ENCODE measurements at regions not wholly inside any gene's neighbourhood (a gene's known extent, or its start where the extent isn't known, plus 50 kb on each side); places are given as distances from the start of the nearest gene placed in this dataset.
"Not testable (repeated sequence)": the region's sequence is repeated elsewhere in the genome, so short reads cannot be mapped to it uniquely, and the experiment has no call there.

DNA sequence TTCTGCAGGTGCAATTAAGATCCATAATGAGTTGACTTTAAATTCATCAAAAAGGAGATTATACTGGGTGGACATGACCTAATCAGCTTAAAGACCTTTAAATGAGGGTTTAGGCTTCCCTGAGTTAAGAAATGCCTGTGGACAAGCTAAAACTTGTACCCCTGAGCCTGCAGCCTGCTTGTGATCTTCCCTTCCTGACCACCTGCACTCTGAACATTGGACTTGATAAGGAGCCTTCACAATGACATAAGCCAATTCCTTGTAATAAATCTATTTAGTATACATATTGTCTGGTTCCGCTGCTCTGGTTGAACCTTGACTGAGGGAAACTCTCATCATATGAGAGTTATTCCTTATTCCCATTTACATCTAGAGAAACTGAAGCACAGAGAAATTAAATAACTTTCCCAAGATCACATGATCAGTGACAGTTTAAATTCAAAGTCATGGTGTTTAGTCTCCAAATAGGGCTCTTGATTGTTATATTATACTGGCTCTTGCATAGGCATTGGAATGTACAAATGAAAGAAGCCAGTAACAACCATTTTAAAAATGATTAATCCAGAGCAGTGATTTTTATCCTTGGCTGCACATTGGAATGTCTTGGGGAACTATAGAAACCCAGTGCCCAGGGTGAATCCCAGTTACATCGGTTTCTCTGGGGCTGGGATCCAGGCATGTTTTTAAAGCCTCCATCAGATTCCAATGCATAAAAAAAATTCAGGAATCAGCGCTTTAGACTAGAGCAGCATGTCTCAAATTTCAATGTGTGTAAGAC lies 136.1 kb downstream of the MSL3 start:
- H3K27ac Mint-ChIP-seq: peak overlapping the region in 2 of 3 experiments; percentile 18 to 55
- H3K9me3 Mint-ChIP-seq: peaks cover 3% of the 10 kb centered on the region
- no peaks in the 10 kb centered on the region for H3K27me3 Mint-ChIP-seq (ENCODE audit: low read depth)
- H3K4me1 Mint-ChIP-seq: peaks cover 18% of the 10 kb centered on the region
- H3K4me3 Mint-ChIP-seq: no peak overlapping the region
- H3K36me3 Mint-ChIP-seq (ENCODE audit: low read depth): no peaks in the 10 kb centered on the region
- TF ChIP-seq, protein P1, sequence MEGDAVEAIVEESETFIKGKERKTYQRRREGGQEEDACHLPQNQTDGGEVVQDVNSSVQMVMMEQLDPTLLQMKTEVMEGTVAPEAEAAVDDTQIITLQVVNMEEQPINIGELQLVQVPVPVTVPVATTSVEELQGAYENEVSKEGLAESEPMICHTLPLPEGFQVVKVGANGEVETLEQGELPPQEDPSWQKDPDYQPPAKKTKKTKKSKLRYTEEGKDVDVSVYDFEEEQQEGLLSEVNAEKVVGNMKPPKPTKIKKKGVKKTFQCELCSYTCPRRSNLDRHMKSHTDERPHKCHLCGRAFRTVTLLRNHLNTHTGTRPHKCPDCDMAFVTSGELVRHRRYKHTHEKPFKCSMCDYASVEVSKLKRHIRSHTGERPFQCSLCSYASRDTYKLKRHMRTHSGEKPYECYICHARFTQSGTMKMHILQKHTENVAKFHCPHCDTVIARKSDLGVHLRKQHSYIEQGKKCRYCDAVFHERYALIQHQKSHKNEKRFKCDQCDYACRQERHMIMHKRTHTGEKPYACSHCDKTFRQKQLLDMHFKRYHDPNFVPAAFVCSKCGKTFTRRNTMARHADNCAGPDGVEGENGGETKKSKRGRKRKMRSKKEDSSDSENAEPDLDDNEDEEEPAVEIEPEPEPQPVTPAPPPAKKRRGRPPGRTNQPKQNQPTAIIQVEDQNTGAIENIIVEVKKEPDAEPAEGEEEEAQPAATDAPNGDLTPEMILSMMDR (IDR thresholded peaks at IDR 0.05; ENCODE audit: unreplicated experiment in 3 of 3): no peak

DNA sequence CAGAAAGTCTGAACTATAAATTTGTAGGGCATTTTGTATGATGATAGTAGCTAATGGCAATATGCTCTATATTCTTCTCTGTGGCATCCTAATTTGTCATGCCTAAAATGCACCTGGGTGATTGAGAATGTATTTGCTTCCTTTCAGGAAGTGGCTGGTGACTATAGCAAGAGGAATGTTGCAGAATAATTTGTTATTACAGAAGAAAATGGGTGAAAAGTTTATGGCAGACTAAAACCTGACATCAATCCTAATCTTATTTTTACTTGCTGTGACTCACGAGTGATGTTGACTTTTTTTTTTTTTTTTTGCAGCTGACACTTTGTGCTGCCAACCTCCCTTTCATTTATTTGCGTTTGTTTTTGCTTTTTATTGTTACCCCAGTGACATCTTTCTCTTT lies 141.1 kb downstream of the MSL3 start:
- H3K4me3 Mint-ChIP-seq: no peak overlapping the region
- H3K27me3 Mint-ChIP-seq (ENCODE audit: low read depth): peaks cover 4% of the 10 kb centered on the region
- TF ChIP-seq, protein P1 (IDR thresholded peaks at IDR 0.05; ENCODE audit: unreplicated experiment in 3 of 3): no peak
- peaks cover 9% of the 10 kb centered on the region for H3K9me3 Mint-ChIP-seq
- no peak overlapping the region for H3K27ac Mint-ChIP-seq
- peaks cover 5% of the 10 kb centered on the region for H3K4me1 Mint-ChIP-seq
- H3K36me3 Mint-ChIP-seq (ENCODE audit: low read depth): no peaks in the 10 kb centered on the region

DNA sequence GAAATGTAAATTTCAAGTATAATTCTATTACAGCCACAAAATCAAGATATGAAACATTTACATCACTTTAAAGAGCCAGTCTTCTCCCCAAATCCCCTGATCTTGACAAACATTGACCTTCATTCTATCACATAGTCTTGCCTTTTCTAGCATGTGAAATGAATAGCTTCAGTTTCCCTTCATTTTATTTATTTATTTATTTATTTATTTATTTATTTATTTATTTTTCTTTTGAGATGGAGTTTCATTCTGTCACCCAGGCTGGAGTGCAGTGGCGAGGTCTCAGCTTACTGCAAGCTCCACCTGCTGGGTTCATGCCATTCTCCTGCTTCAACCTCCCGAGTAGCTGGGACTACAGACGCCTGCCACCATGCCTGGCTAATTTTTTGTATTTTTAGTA lies 147.9 kb downstream of the MSL3 start:
- not testable (repeated sequence) for H3K27me3 Mint-ChIP-seq (ENCODE audit: low read depth); H3K4me1 Mint-ChIP-seq; H3K27ac Mint-ChIP-seq; H3K36me3 Mint-ChIP-seq (ENCODE audit: low read depth); H3K4me3 Mint-ChIP-seq
- peaks cover 22% of the 10 kb centered on the region for H3K9me3 Mint-ChIP-seq

DNA sequence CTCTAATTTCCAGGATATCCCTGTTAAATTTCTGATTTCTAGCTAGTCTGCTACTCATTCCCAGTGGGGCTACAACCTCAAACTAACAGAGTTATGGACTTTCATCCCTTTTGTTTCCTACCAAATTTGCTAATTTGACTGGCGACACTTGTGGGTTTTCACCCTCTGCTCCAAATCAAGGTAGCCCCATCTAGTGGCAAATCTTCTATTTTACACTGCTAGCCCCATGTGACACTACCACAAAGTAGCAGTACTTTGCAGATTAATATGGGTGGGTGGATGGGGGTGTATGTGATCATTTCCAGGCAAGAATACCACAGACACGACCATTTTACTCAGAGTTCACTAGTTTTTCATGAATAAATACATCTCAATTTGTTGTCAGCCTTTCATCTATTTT lies 150.3 kb downstream of the MSL3 start:
- Mint-ChIP-seq H3K4me1 (no peaks in the 10 kb centered on the region), H3K9me3 (peaks cover 19% of the 10 kb centered on the region), H3K27ac (no peak overlapping the region), H3K27me3 (ENCODE audit: low read depth) (peaks cover 4% of the 10 kb centered on the region), H3K36me3 (ENCODE audit: low read depth) (no peaks in the 10 kb centered on the region), H3K4me3 (no peak overlapping the region)
- TF ChIP-seq, protein P1 (IDR thresholded peaks at IDR 0.05; ENCODE audit: unreplicated experiment in 3 of 3): peak in 2 of 3 experiments; percentile 11 to 29

DNA sequence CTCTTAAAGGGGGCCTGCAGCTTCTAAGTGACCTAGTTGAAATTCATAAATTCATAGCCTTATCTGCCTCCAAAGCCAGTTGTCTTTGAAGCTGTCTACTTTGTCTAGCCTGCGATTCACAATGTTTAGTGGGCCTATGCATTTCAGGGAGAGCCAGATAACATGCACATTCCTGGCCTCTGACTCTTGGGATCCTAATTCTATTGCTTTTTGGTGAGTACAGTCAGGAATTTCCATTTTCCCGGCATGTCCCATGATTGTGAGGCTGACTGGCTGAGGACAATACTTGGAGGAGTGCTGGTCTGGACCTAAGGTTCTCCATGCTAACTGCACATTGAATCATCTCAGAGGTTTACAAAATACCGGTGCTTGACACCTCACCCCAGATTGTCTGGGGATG lies 155.0 kb downstream of the MSL3 start:
- no peak overlapping the region for H3K4me3 Mint-ChIP-seq
- TF ChIP-seq, protein P1 (IDR thresholded peaks at IDR 0.05; ENCODE audit: unreplicated experiment in 3 of 3): no peak
- H3K27ac Mint-ChIP-seq: no peak overlapping the region
- H3K36me3 Mint-ChIP-seq (ENCODE audit: low read depth): no peaks in the 10 kb centered on the region
- H3K9me3 Mint-ChIP-seq: peaks cover 7% of the 10 kb centered on the region
- no peaks in the 10 kb centered on the region for H3K4me1 Mint-ChIP-seq
- H3K27me3 Mint-ChIP-seq (ENCODE audit: low read depth): peaks cover 4% of the 10 kb centered on the region

DNA sequence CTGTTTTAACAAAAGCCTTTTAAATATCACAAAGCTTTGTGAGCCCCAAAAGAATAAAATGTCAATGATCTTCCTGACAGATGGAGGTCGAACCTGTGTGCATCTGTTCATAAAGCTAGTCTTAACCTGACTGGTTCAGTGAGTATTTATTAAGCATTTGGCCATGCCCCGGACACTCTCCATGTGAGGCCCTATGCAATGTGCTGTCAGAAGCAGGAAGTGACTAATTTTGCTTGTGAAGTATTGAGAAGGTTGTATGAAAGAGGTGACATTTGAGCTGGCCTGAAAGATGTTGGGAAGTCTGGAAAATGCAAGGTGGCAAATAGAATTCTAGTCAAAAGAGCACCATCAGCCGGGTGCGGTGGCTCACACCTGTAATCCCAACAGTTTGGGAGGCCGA lies 171.4 kb downstream of the MSL3 start:
- no peaks in the 10 kb centered on the region for H3K36me3 Mint-ChIP-seq (ENCODE audit: low read depth)
- TF ChIP-seq, protein P1 (IDR thresholded peaks at IDR 0.05; ENCODE audit: unreplicated experiment in 3 of 3): no peak
- peaks cover 4% of the 10 kb centered on the region for H3K27me3 Mint-ChIP-seq (ENCODE audit: low read depth)
- peaks cover 24% of the 10 kb centered on the region for H3K9me3 Mint-ChIP-seq
- no peaks in the 10 kb centered on the region for H3K4me1 Mint-ChIP-seq
- no peak overlapping the region for H3K27ac Mint-ChIP-seq
- H3K4me3 Mint-ChIP-seq: no peak overlapping the region

Measured in nephron (organoid).